Pulmonary artery endothelial cell (primary cell): ENCODE measurements at regions not wholly inside any gene's neighbourhood (a gene's known extent, or its start where the extent isn't known, plus 50 kb on each side); places are given as distances from the start of the nearest gene placed in this dataset.

Experiments used
- DNase-seq: peaks from one replicate; pipeline ENCODE4 v3.0.0-alpha.2; 2011; ENCODE audit warnings: low read depth, low spot score

- DNase-seq, result no peak
Measured at GRCh38 chr12:74985293-74985985, 224.2 kb downstream of the KCNC2 start.

- DNase-seq, result no peak
Measured at GRCh38 chr12:74985986-74986319, 223.7 kb downstream of the KCNC2 start.

- DNase-seq, result no peak
Measured at GRCh38 chr12:74988156-74988555, 221.5 kb downstream of the KCNC2 start.
